Panc1 (cell line): ENCODE measurements at regions not wholly inside any gene's neighbourhood (a gene's known extent, or its start where the extent isn't known, plus 50 kb on each side); places are given as distances from the start of the nearest gene placed in this dataset.

Source experiments
- ATAC-seq: fragments of 200-7000 bp; cut with Tn5 transposase; 2 replicates; pipeline ENCODE4 v1.9.1; 2020; ENCODE audit warnings: mild to moderate bottlenecking, moderate library complexity
- BruUV-seq: library from RNA; stranded (reverse); fragments of 400-500 nt; replicated peaks from 2 replicates; lab custom pipeline; 2021; lab: Mats Ljungman, UMichigan
- CTCF ChIA-PET: fragments of 300-600 bp; sonication (Branson Sonifier 250); formaldehyde crosslinking; loops from one replicate; lab custom pipeline; 2022; ENCODE audit warnings: antibody characterized with exemption; lab: Charles Lee
- POLR2A ChIA-PET: fragments of 300-600 bp; sonication (Branson Sonifier 250); formaldehyde crosslinking; loops from one replicate; lab custom pipeline; 2022; ENCODE audit warnings: antibody characterized with exemption; lab: Charles Lee
- DNase-seq: peaks from one replicate; pipeline ENCODE4 v3.0.0-alpha.2; 2010; ENCODE audit warnings: low read depth, low spot score
- H3K27ac ChIP-seq: 2 replicates; pipeline ENCODE4 v1.5.1; 2011; ENCODE audit warnings: mild to moderate bottlenecking, low read length, inconsistent platforms
- H3K27me3 ChIP-seq: fragments of 200-500 bp; sonication (Bioruptor generic); 2 replicates; pipeline ENCODE4 v1.6.0; 2014; ENCODE audit warnings: low read length, inconsistent platforms; ENCODE audit not compliant: control insufficient read depth, insufficient read depth
- H3K36me3 ChIP-seq: fragments of 200-500 bp; sonication (Bioruptor generic); 2 replicates; pipeline ENCODE4 v1.5.1; 2014; ENCODE audit warnings: inconsistent platforms, mild to moderate bottlenecking, low read length, moderate library complexity; ENCODE audit not compliant: control insufficient read depth, insufficient read depth
- H3K4me1 ChIP-seq: 2 replicates; pipeline ENCODE4 v1.5.1; 2011; ENCODE audit warnings: inconsistent platforms, mild to moderate bottlenecking, low read length, moderate library complexity; ENCODE audit not compliant: control insufficient read depth, insufficient read depth
- H3K4me3 ChIP-seq, 2 experiments: 2 replicates each; pipeline ENCODE4 v1.5.1; 2011 to 2012; ENCODE audit warnings: low read depth in 2 of 2, low read length in 2 of 2, mild to moderate bottlenecking in 2 of 2, inconsistent platforms in 1 of 2, moderate library complexity in 1 of 2
- H3K9me3 ChIP-seq: fragments of 200-500 bp; sonication (Bioruptor generic); 2 replicates; pipeline ENCODE4 v1.5.1; 2014; ENCODE audit warnings: low read depth, mild to moderate bottlenecking, inconsistent platforms, low read length, moderate library complexity; ENCODE audit not compliant: control insufficient read depth, insufficient read depth
- CTCF ChIP-seq: fragments of 450-650 bp; IDR thresholded peaks from 2 replicates; pipeline ENCODE4 v1.5.1; 2017; ENCODE audit warnings: mild to moderate bottlenecking
- POLR2AphosphoS5 ChIP-seq: IDR thresholded peaks from 2 replicates; pipeline ENCODE4 v1.6.1; 2012; ENCODE audit warnings: mild to moderate bottlenecking, low read depth, low read length, moderate library complexity
- REST ChIP-seq, 2 experiments: IDR thresholded peaks; 2 replicates each; pipeline ENCODE4 v1.6.1; 2011 to 2012; ENCODE audit warnings: low read depth in 2 of 2, control low read depth in 1 of 2, low read length in 1 of 2, mild to moderate bottlenecking in 1 of 2, moderate library complexity in 1 of 2; ENCODE audit not compliant: insufficient read depth in 1 of 2
- SIN3A ChIP-seq: IDR thresholded peaks from 2 replicates; pipeline ENCODE4 v1.6.1; 2012; ENCODE audit warnings: low read depth, mild to moderate bottlenecking, low read length, moderate library complexity, borderline replicate concordance; ENCODE audit not compliant: insufficient read depth
- TCF7L2 ChIP-seq: IDR thresholded peaks from 2 replicates; pipeline ENCODE4 v1.6.1; 2011; ENCODE audit warnings: mild to moderate bottlenecking, low read depth, low read length, inconsistent platforms
- in situ Hi-C: cut with HindIII; loops from 2 replicates; pipeline ENCODE4 v1.10.0; 2016; ENCODE audit warnings: low sequenced_read_pairs, low pct_unique_long_range_greater_than_20kb
- intact Hi-C: fragments of 100-400 bp; cut with micrococcal nuclease; formaldehyde crosslinking; loops from one replicate; pipeline ENCODE4 v1.10.0; 2022; ENCODE audit not compliant: unreplicated experiment

- in situ Hi-C loops, result no loop called here
- Histone ChIP-seq H3K4me1 (no peaks in the 10 kb centered on the region), H3K9me3 (no peaks in the 10 kb centered on the region), H3K36me3 (no peaks in the 10 kb centered on the region), H3K4me3 (no peak overlapping the region), H3K27ac (no peak overlapping the region), H3K27me3 (no peaks in the 10 kb centered on the region)
- intact Hi-C loops, result no loop called here
- BruUV-seq, result no TSS peak
- DNase-seq (no peak), ATAC-seq (no peak)
- TF ChIP-seq REST (IDR thresholded peaks at IDR 0.05; ENCODE audit: insufficient read depth in 1 of 2, low read depth in 2 of 2, low read length in 1 of 2) (no peak), CTCF (no peak), SIN3A (no peak), TCF7L2 (no peak), POLR2AphosphoS5 (no peak)
- ChIA-PET CTCF (no interaction called here), POLR2A (no interaction called here)
These were observed 277.2 kb upstream of the MGAT5 start for GRCh38 chr2:133976659-133977058.

- ChIA-PET POLR2A (no interaction called here), CTCF (no interaction called here)
- in situ Hi-C loops (no loop called here), intact Hi-C loops (no loop called here)
- no peak for DNase-seq
- TF ChIP-seq TCF7L2 (no peak), POLR2AphosphoS5 (no peak), CTCF (no peak), SIN3A (no peak), REST (IDR thresholded peaks at IDR 0.05; ENCODE audit: insufficient read depth in 1 of 2, low read depth in 2 of 2, low read length in 1 of 2) (no peak)
- no peaks in the 10 kb centered on the region for H3K36me3 ChIP-seq
- no peak overlapping the region for H3K4me3 ChIP-seq
- no peaks in the 10 kb centered on the region for H3K27me3 ChIP-seq
- H3K27ac ChIP-seq, result no peak overlapping the region
- BruUV-seq, result no TSS peak
- H3K4me1 ChIP-seq, result no peaks in the 10 kb centered on the region
- H3K9me3 ChIP-seq, result no peaks in the 10 kb centered on the region
- ATAC-seq, result no peak
These were observed 276.5 kb upstream of the MGAT5 start for GRCh38 chr2:133977405-133977804.
